ENCODE measurements at regions not wholly inside any gene's neighbourhood (a gene's known extent, or its start where the extent isn't known, plus 50 kb on each side); places are given as distances from the start of the nearest gene placed in this dataset.

DNA sequence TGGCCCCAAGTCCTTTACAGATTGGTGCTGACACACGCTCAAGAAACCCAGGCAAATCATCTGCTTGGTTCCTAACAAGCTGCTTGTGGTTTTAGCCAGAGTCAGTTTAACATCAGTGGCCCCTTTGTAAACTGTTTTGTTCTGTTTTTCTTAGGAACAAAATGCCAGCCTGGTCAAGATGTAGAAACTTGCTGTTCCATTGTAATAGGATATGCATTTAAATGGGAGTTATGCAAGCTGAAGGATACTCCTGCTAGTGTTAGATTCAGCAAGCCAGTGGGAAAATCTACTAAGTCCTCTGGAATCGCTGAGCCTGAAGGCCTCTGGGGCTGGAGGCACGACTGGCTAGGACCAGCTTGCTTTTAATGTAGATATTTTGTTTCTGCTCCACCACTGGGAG, 391.1 kb downstream of the TLE4 start:
- Histone ChIP-seq H3K9me3 (replicated peaks; ENCODE audit: control insufficient read depth, insufficient read depth, low read length) (no peaks in the 10 kb centered on the region), H4K20me1 (replicated peaks; ENCODE audit: control insufficient read depth, extremely low read depth, insufficient read depth, low read length) (no peaks in the 10 kb centered on the region), H3K4me1 (ENCODE audit: control insufficient read depth, extremely low read depth, insufficient read depth, low read length) (no peaks in the 10 kb centered on the region), H3K27ac (ENCODE audit: insufficient read depth, low read depth, low read length) (no peak overlapping the region), H2AFZ (ENCODE audit: low read depth, low read length) (no peak overlapping the region), H3K27me3 (ENCODE audit: control insufficient read depth in 2 of 2, insufficient read depth in 2 of 2, low read length in 2 of 2) (no peaks in the 10 kb centered on the region), H3K4me3 (replicated peaks in 1 of 3; ENCODE audit: insufficient read depth in 1 of 3, low read depth in 1 of 3, low read length in 3 of 3) (no peak overlapping the region), H3K4me2 (ENCODE audit: insufficient read depth, low read length) (no peak overlapping the region), H3K36me3 (ENCODE audit: control insufficient read depth in 2 of 2, extremely low read depth in 1 of 2, insufficient read depth in 2 of 2, low read length in 2 of 2) (no peaks in the 10 kb centered on the region), H3K9me1 (replicated peaks; ENCODE audit: control insufficient read depth, extremely low read depth, insufficient read depth, low read length) (no peaks in the 10 kb centered on the region), H3K9ac (replicated peaks; ENCODE audit: extremely low read depth, insufficient read depth, low read length) (no peak overlapping the region), H3K79me2 (ENCODE audit: control insufficient read depth, insufficient read depth, low read length) (no peaks in the 10 kb centered on the region)
- no peak for TF ChIP-seq JUN (IDR thresholded peaks at IDR 0.05; ENCODE audit: borderline replicate concordance, insufficient read depth, insufficient read length, low read depth)
- TF ChIP-seq, protein P1, sequence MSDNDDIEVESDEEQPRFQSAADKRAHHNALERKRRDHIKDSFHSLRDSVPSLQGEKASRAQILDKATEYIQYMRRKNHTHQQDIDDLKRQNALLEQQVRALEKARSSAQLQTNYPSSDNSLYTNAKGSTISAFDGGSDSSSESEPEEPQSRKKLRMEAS (IDR thresholded peaks at IDR 0.05; ENCODE audit: insufficient read depth, insufficient read length) = no peak
- TF ChIP-seq MYC (IDR thresholded peaks at IDR 0.05; ENCODE audit: low read depth, low read length) = no peak
- TF ChIP-seq EZH2 (IDR thresholded peaks at IDR 0.05; ENCODE audit: borderline replicate concordance, low read depth, low read length, severe bottlenecking) = no peak
- TF ChIP-seq POLR2AphosphoS5 (IDR thresholded peaks at IDR 0.05; ENCODE audit: insufficient read depth, low read depth, low read length) = no peak
- TF ChIP-seq POLR2A (IDR thresholded peaks at IDR 0.05; ENCODE audit: low read depth, low read length) = no peak
- TF ChIP-seq FOS (IDR thresholded peaks at IDR 0.05; ENCODE audit: borderline replicate concordance, insufficient read depth, low read length) = no peak
- TF ChIP-seq GATA2 (IDR thresholded peaks at IDR 0.05; ENCODE audit: insufficient read depth, insufficient read length, low read depth, low read length) = no peak
- TF ChIP-seq, protein P2, sequence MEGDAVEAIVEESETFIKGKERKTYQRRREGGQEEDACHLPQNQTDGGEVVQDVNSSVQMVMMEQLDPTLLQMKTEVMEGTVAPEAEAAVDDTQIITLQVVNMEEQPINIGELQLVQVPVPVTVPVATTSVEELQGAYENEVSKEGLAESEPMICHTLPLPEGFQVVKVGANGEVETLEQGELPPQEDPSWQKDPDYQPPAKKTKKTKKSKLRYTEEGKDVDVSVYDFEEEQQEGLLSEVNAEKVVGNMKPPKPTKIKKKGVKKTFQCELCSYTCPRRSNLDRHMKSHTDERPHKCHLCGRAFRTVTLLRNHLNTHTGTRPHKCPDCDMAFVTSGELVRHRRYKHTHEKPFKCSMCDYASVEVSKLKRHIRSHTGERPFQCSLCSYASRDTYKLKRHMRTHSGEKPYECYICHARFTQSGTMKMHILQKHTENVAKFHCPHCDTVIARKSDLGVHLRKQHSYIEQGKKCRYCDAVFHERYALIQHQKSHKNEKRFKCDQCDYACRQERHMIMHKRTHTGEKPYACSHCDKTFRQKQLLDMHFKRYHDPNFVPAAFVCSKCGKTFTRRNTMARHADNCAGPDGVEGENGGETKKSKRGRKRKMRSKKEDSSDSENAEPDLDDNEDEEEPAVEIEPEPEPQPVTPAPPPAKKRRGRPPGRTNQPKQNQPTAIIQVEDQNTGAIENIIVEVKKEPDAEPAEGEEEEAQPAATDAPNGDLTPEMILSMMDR (IDR thresholded peaks at IDR 0.05; ENCODE audit: extremely low read depth in 1 of 2, insufficient read depth in 1 of 2, low read depth in 1 of 2, low read length in 2 of 2) = no peak
- no peak for DNase-seq (ENCODE audit: low read depth, low spot score)
- CTCF ChIA-PET = no interaction called here
- POLR2A ChIA-PET = no interaction called here
- dilution Hi-C loops (cut with MboI; ENCODE audit: extremely low pct_ligation_motif_present, low sequenced_read_pairs) (no loop called here), intact Hi-C loops (cut with micrococcal nuclease) (no loop called here)
- no peak for FAIRE-seq
- no TSS peak for BruUV-seq (replicated peaks)
